C4-2B (cell line): ENCODE measurements at regions not wholly inside any gene's neighbourhood (a gene's known extent, or its start where the extent isn't known, plus 50 kb on each side); places are given as distances from the start of the nearest gene placed in this dataset.
"Not testable (repeated sequence)": the region's sequence is repeated elsewhere in the genome, so short reads cannot be mapped to it uniquely, and the experiment has no call there.

ENCODE experiments used
- H3K27ac ChIP-seq: fragments of 450-650 bp; 2 replicates; pipeline ENCODE4 v1.5.1; 2017
- CTCF ChIP-seq: fragments of 450-650 bp; conservative IDR thresholded peaks from 2 replicates; pipeline ENCODE4 v1.5.1; 2017; ENCODE audit warnings: mild to moderate bottlenecking
- ZFX ChIP-seq: fragments of 450-650 bp; IDR thresholded peaks from 2 replicates; pipeline ENCODE4 v1.6.1; 2017

DNA sequence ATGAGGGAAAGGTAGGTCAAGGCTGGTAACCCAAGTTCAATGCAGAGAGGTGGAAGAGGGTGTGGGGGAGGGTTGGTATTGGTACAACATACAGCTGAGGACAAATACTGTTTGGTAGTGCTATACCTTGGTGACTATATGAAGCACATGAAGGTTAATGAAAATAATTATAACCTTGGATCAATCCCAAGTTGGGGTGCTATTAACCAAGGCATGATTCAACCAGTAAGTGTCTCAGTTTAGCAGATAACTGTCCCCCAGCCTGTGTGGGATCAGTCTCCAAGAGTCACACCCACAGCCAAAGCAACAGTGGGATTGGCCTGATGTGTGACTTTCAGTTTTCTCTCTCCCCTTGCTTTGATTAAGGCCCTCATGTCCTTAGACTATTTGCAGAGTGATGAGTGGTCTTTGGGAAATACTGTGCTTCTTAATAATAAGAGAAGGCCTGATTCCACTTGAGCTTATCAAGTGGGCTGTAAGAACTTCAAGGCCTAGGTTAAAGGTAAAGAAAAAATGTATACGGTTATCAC, 80.8 kb downstream of the EOMES start:
- TF ChIP-seq ZFX (no peak), CTCF (no peak)

GRCh38 chr3:27639271-27639670, 82.9 kb downstream of the EOMES start:
- no peak overlapping the region for H3K27ac ChIP-seq
- TF ChIP-seq CTCF (no peak), ZFX (no peak)

More for the DNA sequence above, 80.8 kb downstream of the EOMES start:
- no peak overlapping the region for H3K27ac ChIP-seq

DNA sequence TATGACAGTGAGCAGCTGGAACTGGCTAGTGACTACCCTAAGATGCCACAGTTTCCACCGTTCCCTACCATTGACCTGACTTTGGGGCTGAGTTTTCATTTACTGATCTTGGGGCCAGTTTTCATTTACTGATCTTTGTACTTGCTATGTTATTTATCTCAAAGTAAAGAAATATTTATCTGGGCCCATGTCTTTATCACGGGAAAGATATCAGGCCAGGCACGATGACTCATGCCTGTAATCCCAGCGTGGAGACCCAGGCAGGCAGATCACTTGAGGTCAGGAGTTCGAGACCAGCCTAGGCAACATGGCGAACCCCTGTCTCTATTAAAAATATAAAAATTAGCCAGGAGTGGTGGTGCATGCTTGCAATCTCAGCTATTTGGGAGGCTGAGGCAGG, 83.5 kb downstream of the EOMES start:
- TF ChIP-seq CTCF (no peak), ZFX (no peak)
- no peak overlapping the region for H3K27ac ChIP-seq

DNA sequence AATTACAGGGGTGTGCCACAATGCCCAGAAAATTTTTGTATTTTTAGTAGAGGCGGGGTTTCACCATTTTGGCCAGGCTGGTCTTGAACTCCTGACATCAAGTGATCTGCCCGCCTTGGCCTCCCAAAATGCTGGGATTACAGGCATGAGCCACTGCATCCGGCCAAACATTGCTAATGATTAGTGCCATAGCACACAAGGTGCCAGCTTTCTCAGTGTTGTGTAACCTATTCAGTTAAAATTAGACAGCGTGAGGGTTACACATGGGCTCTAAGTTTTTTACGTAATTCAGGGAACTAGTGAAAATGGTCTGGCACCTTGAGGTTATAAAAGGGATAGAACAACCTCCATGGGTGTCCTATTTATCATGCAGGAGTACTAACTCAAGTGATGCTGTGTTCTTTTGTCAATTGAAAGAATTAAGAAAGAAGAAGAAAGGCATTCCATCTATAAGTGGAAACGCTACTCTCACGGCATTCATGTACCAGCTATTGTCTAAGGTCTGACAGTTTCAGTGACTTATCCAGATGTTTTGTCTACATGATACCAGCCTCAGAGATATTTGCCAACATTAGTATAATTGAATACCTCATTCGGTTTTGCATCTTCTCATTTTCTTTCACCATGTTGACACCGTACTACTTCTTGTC, 84.7 kb downstream of the EOMES start:
- no peak overlapping the region for H3K27ac ChIP-seq
- TF ChIP-seq ZFX (no peak), CTCF (no peak)

- not testable (repeated sequence) for H3K27ac ChIP-seq
Measured at GRCh38 chr3:27635006-27635405, 87.1 kb downstream of the EOMES start.

DNA sequence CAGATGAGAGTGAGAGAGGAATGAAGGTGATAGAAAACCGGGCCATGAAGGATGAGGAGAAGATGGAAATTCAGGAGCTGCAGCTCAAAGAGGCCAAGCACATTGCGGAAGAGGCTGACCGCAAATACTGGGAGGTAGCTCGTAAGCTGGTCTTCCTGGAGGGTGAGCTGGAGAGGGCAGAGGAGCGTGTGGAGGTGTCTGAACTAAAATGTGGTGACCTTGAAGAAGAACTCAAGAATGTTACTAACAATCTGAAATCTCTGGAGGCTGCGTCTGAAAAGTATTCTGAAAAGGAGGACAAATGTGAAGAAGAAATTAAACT, 88.9 kb downstream of the EOMES start:
- no peak for TF ChIP-seq ZFX
- TF ChIP-seq CTCF, result no peak

GRCh38 chr3:27632431-27633223, 89.5 kb downstream of the EOMES start:
- TF ChIP-seq CTCF, result no peak
- no peak for TF ChIP-seq ZFX
- H3K27ac ChIP-seq, result no peak overlapping the region

More for the DNA sequence above, 88.9 kb downstream of the EOMES start:
- no peak overlapping the region for H3K27ac ChIP-seq

- H3K27ac ChIP-seq, result no peak overlapping the region
- TF ChIP-seq ZFX (no peak), CTCF (no peak)
Measured at GRCh38 chr3:27630885-27631284, 91.2 kb downstream of the EOMES start.
